HG03439 (cell line): ENCODE measurements at regions not wholly inside any gene's neighbourhood (a gene's known extent, or its start where the extent isn't known, plus 50 kb on each side); places are given as distances from the start of the nearest gene placed in this dataset.

Experiments used
- ATAC-seq: cut with Tn5 transposase; IDR thresholded peaks from one replicate; pipeline ENCODE4 v1.9.1; 2021; ENCODE audit warnings: mild to moderate bottlenecking, moderate library complexity; ENCODE audit not compliant: unreplicated experiment

- no peak for ATAC-seq
These were observed 304.3 kb downstream of the NUAK1 start for GRCh38 chr12:105834496-105834895.

- no peak for ATAC-seq
These were observed 303.0 kb downstream of the NUAK1 start for GRCh38 chr12:105835580-105836241.

GRCh38 chr12:105836242-105836622 is 302.5 kb downstream of the NUAK1 start:
- ATAC-seq: no peak

- ATAC-seq: no peak
These were observed 299.1 kb downstream of the NUAK1 start for GRCh38 chr12:105839629-105840127.

- ATAC-seq: no peak
These were observed 298.4 kb downstream of the NUAK1 start for GRCh38 chr12:105840384-105840783.

- ATAC-seq: no peak
These were observed 296.9 kb downstream of the NUAK1 start for GRCh38 chr12:105841840-105842239.

- no peak for ATAC-seq
These were observed 295.2 kb downstream of the NUAK1 start for GRCh38 chr12:105843561-105843960.

GRCh38 chr12:105843986-105844760 is 294.6 kb downstream of the NUAK1 start:
- no peak for ATAC-seq

GRCh38 chr12:105846331-105846730 is 292.4 kb downstream of the NUAK1 start:
- ATAC-seq: no peak

GRCh38 chr12:105847068-105847467 is 291.7 kb downstream of the NUAK1 start:
- ATAC-seq: no peak

- ATAC-seq: no peak
These were observed 290.5 kb downstream of the NUAK1 start for GRCh38 chr12:105848286-105848685.

GRCh38 chr12:105850103-105850968 is 288.4 kb downstream of the NUAK1 start:
- ATAC-seq: no peak

- no peak for ATAC-seq
These were observed 286.3 kb downstream of the NUAK1 start for GRCh38 chr12:105852496-105852895.

- no peak for ATAC-seq
These were observed 285.8 kb downstream of the NUAK1 start for GRCh38 chr12:105852951-105853350.

GRCh38 chr12:105854071-105854470 is 284.7 kb downstream of the NUAK1 start:
- no peak for ATAC-seq

GRCh38 chr12:105855361-105856047 is 283.2 kb downstream of the NUAK1 start:
- ATAC-seq: no peak

GRCh38 chr12:105856048-105856405 is 282.7 kb downstream of the NUAK1 start:
- ATAC-seq: no peak

GRCh38 chr12:105858981-105859710 is 279.6 kb downstream of the NUAK1 start:
- ATAC-seq: no peak

GRCh38 chr12:105860561-105861207 is 278.1 kb downstream of the NUAK1 start:
- ATAC-seq: no peak

- no peak for ATAC-seq
These were observed 277.5 kb downstream of the NUAK1 start for GRCh38 chr12:105861227-105861626.
